ENCODE measurements at regions not wholly inside any gene's neighbourhood (a gene's known extent, or its start where the extent isn't known, plus 50 kb on each side); places are given as distances from the start of the nearest gene placed in this dataset.
A peak's percentile ranks its signal among the peaks of the same experiment; 100 is the strongest.
"Not testable (repeated sequence)": the region's sequence is repeated elsewhere in the genome, so short reads cannot be mapped to it uniquely, and the experiment has no call there.

DNA sequence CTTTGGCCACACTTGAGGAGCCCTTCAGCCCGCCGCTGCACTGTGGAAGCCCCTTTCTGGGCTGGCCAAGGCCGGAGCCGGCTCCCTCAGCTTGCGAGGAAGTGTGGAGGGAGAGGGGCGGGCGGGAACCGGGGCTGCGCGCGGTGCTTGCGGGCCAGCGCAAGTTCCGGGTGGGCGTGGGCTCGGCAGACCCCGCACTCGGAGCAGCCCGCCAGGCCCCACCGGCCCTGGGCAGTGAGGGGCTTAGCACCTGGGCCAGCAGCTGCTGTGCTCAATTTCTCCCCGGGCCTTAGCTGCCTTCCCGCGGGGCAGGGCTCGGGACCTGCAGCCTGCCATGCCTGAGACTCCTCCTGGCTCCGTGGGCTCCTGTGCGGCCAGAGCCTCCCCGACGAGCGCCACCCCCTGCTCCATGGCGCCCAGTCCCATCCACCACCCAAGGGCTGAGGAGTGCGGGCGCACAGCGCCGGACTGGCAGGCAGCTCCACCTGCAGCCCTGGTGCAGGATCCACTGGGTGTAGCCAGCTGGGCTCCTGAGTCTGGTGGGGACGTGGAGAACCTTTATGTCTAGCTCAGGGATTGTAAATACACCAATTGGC, 129.2 kb downstream of the MRPL14 start:
- DNase-seq = not testable (repeated sequence)

DNA sequence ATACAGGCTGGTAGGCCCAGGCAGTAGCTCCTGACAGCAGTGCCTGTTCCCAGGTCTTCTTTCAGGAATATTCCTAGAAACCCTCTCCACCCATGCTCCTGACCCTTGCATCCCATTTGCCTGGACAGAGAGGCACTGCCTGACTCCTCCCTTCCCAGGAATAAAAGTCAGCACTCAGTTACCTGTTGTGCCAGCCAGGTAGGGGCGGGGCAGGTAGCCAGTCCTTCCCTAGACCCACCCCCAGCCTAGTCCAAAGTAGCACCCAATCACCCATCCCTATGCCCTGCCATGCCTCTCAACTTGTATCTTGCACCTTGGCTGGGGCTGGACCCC, 129.9 kb downstream of the MRPL14 start:
- no peak for DNase-seq

DNA sequence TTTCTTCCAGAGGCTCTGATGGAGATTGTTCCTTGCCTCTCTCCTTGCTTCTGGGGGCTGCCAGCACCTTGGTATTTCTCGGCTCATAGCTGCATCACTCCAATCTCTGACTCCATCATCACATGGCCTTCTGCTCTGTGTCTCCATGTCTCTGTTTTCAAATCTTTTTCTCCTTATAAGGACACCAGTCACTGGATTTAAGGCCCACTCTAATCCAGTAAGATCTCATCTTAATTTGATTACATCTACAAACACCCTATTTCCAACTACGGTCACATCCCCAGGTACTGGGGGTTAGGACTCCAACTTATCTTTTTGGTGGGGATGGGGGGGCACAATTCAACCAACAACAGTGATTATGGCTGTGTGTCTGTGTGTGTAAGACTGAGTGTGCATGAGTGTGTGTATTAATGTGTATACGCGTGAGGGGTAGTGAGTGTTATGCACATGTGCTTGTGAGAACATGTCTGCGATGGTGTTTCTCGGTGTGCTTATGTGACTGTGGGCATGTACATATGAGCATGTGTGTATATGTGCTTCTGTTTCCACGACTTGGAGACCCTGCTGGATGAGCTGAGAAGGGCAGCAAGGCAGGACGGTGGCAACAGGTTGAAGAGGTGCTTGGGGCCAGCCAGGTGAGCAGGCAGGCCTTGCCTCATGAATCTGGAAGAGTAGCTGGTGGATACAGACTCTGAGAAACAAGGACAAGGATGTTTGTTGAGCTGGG, 130.5 kb downstream of the MRPL14 start:
- DNase-seq = no peak

DNA sequence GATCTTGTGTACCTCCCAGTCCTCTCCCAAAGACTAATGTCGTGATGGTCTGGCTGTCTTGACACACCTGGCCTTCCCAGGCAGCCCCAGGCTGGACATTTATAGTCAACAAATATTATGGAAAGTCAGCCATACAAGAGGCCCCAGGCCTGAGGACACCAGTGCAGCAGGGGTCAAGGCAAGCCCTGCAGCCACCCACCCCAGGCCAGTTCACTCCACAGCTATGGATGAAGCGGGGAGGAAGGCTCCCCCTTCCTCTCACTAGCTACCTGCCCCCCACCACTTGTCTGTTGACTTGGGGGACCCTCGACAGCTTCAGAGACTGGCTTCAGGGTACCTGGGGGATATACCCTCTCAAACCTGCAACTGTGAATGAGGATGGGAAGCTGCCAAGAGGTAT, 132.1 kb downstream of the MRPL14 start:
- DNase-seq = no peak

DNA sequence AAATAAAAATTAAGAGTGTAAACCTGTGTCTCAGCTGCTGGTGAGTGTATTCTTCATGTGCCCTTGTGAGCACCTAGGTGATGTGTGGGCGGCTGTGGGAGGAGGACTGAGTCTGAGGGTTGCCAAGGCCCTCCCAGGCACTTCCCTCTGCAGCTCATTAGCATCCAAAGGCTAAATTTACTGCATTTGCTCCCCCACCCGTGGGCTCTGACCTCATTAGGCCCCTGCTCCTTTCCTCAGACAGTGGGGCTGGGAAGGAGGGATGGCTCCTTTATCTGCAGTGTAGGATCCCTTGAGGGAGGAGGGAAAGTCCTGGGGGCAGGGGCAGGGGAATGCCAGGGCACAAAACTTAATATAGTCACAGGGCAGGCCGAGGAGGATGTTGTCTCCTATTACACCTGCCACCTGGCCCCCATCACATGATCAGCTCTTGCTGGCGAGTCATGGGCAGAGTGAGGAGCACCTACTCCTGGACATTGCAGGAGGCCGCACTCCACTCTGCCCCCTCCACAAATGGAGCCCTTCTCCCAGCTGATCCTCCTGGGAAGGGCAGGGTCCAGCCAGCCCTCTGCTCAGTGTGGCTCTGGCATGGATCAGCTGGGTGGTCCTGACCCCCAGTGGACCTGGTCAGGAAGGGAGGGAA, 133.2 kb downstream of the MRPL14 start:
- no peak for DNase-seq

DNA sequence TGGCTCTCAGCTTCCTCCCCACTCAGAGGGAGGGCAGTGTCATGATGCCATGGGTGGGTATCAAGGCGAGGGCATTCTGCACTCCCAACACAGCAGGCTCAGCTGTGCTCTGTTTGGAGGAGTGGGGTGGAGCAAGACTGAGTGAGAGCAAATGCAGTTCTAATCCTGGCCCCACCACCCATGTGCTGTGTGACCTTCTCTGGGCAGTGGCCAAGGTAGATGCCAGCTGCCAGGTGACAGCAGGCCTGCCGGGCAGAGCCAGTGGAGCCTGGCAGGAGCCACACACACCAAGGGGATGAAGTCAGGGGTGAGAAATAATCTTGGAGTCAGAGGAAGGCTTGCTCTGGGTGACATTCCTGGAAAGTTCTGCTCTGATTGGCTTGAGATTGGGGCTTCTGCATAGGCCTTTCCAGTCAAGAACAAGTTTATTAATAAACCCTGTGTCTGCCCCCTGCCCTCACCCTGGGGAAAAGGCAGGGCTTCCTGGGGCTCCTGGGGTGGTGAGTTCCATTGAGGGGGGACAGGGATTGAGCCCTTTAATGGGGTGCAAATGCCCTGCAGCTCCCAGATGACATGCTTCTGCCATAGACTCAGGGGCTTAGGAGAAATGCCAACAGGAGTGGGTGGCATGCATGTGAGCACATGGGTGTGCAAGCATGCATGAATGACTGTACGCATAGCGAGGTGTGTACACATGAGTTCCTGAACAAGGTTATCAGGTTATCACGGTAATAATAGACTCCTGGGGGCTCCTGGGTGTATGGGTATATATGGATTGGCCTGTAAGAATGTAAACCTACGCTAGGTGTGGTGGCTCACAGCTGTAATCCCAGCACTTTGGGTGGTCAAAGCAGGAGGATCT, 134.2 kb downstream of the MRPL14 start:
- DNase-seq = no peak

DNA sequence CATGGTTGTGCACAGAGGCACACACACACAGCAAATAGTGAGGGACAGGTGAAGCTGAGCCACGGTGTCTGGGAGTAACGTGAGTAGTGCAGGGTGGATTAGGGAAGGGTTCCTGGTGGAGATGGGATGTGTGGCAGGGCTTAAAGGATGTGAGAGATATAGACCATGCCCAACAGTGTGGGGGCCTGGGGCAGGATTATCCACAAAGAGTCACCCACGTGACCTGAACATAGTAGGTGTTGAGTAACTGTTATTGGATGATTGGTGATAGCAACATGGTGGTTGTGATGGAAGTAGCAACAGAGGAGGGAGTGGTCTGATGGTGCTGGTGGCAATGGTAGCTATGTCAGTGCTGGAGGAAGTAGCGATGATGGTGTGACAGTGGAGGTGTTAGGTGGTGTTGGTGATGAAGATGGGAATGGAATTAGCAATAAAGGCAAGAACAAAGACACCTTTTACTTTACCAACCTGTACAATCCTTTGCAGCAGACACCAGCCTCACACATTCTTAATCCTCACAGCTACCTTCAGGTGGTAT, 135.1 kb downstream of the MRPL14 start:
- DNase-seq = no peak

DNA sequence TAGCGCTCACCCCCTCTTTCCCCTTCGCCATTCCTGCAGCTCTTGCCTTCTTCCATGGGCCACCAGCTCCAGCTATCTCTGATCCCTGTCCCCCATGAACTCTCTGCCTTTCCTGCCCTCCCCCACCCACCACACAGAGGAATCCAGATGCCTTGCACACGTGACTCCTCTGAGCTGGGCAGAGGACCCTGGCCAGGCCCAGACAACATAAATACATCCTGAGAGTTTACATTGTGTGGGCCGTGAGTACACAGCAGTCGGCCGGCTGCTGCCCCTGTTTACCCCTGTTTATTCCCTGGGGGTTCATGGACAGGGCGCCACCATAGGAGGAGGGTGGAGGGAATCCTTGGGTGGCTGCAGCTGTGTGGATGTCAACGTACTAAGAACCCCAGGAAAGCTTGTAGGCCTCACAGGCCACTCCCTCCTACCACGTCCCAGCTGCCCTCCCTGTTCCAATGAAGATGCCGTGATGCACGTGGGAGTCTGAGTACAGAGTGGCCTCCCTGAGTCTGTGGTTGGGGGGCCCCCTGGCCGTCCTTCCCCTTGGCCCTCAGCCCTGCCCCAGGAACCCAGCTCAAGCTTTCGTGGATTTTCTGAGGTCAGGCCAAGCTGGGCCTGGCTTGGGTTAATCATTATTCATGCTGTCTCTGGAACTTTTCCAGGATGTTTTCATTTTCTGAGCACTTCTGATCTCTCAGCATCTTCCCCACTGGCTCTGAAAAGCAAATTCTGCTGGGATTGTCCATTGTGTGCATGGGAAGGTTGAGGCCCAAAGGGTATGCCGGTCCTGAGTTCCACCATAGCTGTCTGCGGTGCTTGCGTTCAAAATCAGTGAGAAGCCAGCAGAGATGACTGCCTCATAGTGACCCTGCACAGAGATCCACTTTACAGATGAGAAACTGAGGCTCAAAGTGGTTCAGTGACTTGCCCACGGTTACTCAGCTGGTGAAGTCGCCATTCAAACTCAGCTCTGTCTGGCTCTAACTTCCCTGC, 136.3 kb downstream of the MRPL14 start:
- peak; percentile 76 for DNase-seq

DNA sequence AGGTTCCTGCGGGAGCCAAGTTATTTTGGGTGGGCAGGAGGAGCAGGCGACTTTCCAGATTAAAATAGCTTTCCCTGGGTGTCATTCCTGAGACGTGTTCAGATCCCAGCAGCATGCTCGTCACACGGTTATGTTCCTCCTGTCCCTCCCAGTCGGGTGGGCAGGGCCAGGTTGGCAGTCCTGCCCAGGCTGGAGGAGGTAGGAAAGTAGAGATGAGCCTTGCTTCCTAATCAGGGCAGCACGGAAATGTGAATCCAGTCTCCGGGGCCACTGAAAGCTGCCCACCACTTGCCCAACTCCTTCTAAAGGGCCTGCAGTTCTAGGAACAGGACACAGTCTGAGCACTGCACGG, 137.0 kb downstream of the MRPL14 start:
- DNase-seq = no peak

DNA sequence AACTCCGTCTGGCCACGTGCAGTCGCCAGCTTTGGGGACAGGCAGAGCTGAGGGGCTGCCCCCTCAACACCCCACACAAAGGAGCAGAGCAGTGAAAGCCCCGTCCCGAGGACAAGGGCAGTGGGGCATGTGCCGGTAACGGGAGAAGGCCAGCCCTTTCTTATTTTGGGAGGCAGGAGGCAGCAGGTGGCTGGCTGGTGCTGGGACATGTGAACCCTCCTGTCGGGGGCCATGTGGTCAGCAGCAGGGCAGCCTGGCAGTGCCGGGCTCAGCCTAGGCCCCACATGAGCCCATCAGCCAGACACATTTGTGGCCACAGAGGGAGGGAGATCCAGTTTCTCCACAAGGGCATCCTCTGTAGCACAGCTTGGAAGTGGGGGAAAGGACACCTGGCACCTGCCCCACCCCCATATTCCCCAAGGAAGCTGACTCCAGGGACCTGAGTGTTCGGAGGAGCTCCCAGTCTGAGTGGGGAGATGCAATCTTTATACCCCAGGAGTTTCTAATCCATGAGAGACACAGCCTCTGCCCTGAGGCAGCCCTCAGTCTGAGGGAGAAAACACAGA, 137.6 kb downstream of the MRPL14 start:
- DNase-seq = no peak

DNA sequence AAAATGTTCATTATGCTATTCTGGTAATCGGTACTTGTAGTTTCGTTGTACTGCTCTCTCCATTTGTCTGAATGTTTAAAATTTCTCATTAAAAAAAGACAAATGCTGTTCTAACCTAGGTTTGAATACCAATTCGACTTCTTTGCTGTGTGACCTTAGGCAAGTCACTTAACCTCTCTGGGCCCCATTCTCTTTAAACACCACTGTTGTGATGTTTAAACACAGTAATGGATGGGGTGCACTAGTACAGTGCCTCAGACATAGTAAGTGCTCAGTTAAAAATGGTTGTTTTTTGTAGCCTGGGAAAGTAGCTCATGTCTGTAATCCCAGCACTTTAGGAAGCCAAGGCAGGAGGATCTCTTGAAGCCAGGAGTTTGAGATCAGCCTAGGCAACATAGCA, 138.5 kb downstream of the MRPL14 start:
- DNase-seq = no peak

DNA sequence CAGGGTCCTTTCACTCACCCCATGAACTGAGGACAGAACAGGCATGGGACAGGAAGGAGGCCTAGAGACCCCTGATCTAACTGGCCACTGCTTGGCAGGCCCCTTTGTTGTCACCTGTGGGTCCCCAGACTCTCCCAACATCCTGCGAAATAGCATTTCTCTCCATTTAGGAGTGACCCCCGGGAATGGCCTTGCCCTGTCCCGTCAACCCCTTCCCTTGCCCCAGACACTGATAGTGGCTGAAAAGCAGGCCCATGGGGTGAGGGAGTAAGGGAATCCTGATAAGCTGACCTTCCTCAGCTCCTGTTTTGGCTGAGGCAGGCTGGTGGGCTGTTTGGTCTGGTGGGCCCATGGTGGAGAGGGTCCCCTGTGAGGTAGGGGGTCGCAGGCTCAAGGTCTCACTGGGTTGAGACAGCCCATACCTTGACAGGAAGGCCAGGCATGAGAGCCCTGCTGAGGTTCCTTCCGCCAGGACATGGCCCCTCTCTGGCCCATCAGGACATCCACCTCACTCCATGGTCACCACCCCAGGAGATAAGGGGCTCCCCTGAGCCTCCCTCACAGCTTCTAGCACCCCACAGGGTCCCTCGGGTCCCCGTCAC, 139.3 kb downstream of the MRPL14 start:
- no peak for DNase-seq

DNA sequence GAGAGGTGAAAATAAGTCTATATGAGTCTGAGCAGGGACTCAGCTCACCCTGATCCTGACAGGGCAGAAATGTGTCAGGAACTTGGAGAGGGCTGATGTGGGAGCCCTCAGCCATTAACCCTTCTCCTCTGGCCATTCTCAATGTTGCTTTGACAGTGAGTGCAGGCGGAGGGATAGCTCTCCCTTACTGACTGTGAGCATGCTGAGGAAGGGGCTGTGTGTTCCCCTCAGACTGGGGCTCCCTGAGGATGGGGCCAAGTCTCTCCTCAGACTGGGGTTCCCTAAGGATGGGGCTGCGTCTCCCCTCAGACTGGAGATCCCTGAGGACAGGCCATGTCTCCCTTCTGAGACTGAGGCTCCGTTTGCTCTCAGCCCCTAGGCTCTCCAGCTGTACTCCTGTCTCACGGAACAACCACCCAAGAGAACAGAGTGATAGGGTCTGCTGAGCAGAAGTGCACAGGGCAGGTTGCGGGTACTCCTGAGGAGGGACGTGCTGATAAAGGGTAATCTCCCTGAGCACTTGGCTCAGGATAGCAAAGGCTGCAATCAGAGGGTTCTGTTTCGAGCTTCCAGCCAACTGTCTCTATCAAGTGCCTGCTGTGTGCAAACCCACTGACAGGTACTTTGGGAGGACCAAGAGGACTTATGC, 141.0 kb downstream of the MRPL14 start:
- DNase-seq = no peak

DNA sequence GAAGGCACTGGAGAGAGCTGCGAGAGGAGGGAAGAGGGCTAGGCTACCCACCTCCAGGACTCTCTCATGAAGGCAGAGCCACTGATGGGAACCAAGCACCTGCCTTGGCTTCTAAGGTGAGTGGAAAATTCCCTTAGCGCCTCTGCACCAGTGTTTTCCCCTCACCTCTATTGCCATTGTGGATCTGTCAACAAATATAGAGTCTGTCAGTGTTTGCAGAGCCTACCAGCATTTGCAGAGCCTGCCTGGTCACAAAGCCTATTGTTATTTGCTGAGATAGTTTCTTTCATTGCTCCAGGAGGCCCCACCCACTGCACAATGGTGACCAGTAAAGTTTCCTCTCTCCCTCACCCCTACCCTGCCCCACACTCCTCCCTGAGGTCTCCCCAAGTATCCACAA, 141.9 kb downstream of the MRPL14 start:
- no peak for DNase-seq

DNA sequence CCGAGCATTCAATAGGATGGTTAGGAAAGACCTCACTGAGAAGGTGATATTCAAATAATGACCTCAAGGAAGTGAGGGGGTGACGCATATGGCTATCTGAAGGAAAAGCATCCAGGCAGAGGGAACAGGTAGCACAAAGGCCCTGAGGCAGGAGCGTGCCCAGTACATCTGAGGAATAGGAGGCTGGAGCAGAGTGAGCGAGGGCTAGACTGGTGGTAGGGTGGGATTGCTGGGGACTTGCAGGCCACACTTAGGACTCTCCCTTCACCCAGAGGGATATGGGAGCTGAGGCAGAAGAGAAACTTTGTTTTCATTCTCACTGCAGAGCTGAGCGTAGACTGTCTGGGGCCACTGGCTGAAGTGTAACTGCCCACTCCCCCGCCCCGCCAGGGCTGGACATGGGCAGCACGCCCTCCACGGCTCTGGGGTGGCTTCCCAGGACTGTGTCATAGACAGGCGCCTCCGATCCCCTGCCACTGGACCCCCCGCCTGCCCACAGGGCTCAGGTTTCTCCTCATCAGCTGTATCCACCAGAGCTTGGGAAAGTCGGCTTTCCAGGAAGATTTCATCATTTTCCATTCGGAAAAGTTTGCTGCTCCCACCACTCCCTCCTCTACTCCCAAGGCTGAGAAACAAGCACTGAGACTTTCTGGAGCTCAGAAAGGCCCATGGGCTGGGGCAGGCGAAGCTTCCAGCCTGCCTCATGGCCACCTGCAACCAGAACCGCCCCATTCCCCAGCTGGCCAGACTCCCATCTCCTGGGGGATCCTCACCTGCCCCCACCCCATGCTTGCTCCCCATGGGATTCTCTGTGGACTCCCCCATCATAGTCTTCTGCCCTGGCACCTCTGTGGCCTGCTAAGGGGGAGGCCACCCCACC, 142.6 kb downstream of the MRPL14 start:
- no peak for DNase-seq

DNA sequence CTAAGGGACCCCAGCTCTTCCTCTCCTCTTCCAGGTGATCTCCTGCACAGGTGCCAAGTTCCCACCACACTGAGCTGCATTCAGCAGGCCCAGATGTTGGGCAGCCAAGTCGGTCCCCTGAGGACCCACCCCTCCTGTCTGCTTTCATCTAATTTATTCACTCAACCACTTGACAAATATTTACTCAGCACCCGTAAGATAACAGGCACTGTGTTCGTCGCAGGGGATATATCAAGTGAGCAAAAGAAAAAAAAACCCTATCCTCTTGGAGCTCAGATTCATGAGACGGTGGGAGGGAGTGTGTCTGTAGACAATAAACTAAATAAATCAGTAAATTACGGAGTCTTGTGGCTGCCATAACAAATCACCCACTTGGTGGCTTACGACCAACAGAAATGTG, 143.6 kb downstream of the MRPL14 start:
- DNase-seq = no peak

DNA sequence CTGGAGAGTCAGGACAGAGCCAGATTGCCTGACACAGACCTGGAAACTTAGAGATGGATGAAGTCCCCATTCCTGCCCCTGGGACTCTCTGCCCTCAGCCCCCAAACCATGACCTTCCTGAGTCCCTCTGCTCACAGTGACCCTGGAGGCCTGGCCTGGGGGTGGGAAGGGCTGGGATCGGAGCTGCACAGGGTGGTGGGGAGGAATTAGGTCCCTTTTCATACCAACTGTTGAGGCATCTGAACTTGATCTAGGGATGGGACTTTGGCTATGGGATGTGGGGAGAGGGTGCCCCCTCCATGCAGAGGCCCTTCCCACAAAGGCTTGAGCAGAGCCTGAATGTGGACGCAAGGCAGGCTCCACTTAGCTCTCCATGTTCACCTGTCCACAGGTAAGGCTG, 144.1 kb downstream of the MRPL14 start:
- DNase-seq = no peak

DNA sequence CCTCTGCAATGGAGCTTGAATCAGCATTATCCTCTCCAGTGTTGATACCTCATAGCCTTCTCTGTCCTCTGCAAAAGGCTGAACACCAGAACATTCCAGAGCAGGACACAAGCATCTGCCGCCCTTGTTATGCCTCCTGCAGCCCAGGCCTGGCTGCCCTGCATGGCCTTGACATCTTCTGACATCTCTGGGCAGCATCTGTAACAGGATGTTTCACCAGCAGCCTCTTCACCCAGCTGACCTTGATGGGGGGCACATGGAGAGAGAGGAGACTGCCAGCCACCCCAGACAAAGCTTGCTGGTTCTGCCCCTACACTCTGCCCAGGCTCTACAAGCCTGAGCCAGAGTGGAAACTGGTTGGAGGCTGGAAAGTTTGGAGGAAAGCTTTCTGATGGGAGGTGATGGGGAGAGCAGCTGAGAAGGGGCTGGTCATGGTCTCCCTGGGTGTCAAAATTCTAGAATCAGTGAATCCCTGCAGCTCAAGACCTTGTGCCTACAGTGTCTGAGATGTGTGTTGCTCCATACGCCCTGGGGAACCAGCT, 145.1 kb downstream of the MRPL14 start:
- DNase-seq = no peak

DNA sequence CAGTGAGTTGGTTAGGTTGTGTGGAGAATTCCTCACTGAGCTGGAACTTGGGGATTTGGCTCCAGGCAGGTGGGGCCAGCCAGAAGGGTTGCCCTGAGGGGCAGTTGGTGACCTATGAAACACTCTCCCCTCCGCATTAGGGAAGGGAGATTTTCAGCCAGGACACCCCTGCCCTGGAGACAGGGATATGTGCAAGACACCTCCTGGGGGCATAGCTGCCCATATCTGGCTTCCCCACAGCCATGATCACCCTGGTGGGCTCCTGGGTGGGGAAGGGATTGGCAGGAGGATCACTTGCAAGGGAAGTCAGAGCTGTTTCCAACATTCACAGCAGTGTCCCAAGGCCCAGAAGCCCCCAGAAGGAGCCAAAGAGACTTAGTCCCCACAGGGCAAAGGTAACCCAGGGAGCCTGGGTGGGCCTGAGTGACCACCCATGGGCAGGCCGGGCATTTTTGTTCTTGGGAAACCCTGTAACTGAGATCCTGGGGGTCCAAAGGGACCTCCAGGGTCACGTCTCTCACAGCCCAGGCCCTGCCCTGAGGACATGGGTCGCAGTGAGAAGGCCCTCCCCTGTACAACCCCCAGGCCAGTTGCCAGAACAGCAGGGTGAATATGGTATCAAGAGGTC, 145.8 kb downstream of the MRPL14 start:
- DNase-seq = no peak

All from MV-4-11 (cell line).